Activated CD4-positive, alpha-beta T cell treated with anti-CD3 and anti-CD28 coated beads for 1 hour (primary cell): ENCODE measurements at regions not wholly inside any gene's neighbourhood (a gene's known extent, or its start where the extent isn't known, plus 50 kb on each side); places are given as distances from the start of the nearest gene placed in this dataset.
"Not testable (repeated sequence)": the region's sequence is repeated elsewhere in the genome, so short reads cannot be mapped to it uniquely, and the experiment has no call there.

ENCODE experiments used
- DNase-seq: peaks from one replicate; pipeline ENCODE4 v3.0.0-alpha.2; 2020

DNA sequence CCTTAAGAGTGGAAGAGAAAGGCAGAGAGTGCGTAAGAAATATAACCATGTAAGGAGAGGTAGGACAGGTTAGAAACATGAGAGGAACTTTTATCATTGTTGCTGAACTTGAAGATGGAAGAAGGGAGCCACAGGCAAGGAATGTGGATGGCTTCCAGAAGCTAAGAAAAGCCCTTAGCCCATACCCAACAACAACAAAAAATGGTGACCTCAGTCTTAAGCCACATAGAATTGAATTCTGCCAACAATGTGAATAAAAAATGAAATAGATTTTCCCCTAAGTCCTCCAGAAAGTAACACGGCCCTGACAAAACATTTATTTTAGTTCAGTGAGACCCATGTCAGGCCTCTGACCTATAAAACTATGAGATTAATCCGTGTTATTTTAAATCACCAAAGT is 767.3 kb downstream of the FAM181B start:
- no peak for DNase-seq

DNA sequence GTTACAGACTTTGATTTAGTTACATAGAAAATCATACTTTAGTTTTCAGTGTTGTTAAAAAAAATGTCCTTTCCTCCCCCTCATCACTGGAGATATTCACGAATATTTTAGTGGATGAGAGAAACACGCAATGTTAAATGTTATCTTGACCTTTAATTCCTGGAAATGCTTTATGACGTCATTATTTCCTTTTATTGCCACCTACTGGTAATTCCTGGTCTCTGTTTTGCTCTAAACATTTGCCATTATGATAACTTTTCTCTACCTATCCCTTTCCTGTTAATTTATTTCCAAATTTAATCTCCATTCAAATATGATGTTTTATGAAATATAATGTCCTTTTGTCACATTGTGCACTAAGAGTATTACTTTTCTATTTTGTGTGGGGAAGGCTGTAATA is 770.6 kb downstream of the FAM181B start:
- no peak for DNase-seq

GRCh38 chr11:81960443-81960842 is 773.2 kb downstream of the FAM181B start:
- no peak for DNase-seq

DNA sequence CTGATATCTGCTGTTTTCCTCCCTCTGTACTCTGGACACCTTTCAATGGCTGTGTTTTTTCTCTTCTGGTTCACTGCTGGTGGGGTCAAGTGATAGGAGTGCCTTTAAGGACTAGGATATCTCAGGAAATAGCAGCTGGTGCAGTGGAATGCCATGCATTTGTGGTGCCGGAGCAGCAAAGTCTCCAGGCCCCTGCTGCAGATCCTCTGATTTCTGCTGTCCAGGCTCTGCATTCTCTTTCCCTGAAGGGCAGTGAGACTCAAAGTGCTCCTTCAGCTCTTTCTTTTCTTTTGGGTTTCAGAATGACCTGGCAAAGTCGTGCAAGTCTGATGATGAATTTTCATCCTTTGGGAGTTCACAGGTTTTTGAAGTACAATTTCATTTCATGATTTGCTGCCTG is 774.3 kb downstream of the FAM181B start:
- no peak for DNase-seq

- not testable (repeated sequence) for DNase-seq
Observed at GRCh38 chr11:81954301-81954700, 779.4 kb downstream of the FAM181B start.

DNA sequence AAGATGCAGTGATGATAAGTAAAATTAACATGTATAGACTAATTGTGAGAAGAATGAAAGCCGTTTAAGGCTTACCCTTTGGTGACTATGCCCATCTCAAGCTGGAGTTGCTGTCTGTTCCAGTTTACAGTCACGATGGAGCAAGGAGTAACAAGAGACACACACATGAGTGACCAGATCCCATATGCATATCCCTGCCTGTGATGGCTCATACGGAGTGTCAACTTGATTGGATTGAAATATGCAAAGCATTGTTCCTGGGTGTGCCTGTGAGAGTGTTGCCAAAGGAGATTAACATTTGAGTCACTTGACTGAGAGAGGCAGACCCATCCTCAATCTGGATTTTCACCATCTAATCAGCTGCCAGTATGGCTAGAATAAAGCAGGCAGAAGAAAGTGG is 786.8 kb downstream of the FAM181B start:
- DNase-seq = no peak

GRCh38 chr11:81942646-81943045 is 791.0 kb downstream of the FAM181B start:
- no peak for DNase-seq

DNA sequence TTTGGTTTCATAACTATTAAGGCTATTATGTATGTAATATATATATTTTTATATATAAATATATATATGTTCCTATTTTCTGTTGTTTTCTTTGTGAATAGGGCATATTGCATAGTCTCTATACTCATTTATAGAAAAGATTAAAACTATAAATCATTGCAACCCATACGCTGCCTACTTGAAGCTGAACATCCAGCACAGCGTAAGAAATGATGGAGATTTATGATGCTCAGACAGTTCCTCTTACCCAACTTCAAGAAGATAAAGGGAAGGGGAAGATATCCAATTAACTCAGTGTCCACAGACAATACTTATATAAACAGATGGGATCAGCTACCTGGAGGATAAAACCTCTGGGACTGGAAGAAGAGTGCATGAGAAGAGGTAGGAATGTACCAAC is 791.7 kb downstream of the FAM181B start:
- DNase-seq = no peak

GRCh38 chr11:81932303-81932702 is 801.4 kb downstream of the FAM181B start:
- no peak for DNase-seq

DNA sequence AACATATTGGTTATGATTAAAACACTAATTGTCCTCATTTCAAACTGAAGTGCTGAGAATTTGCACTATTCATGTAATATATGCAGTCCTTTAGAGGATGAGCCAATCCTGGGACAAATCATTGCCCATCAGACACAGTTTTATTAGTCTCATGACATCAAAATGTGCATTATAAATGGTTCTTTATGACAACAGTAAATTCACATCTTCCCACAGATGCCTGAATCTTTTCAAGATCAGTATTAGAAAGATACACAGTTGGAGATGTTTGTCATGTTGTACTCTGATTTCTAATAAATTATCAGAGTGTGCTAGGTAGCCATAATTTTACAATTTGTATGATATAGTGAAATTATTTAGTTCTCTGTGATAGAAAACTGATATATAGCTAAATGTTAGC is 813.5 kb downstream of the FAM181B start:
- no peak for DNase-seq

- DNase-seq = no peak
Observed at GRCh38 chr11:81916451-81916850, 817.2 kb downstream of the FAM181B start.

DNA sequence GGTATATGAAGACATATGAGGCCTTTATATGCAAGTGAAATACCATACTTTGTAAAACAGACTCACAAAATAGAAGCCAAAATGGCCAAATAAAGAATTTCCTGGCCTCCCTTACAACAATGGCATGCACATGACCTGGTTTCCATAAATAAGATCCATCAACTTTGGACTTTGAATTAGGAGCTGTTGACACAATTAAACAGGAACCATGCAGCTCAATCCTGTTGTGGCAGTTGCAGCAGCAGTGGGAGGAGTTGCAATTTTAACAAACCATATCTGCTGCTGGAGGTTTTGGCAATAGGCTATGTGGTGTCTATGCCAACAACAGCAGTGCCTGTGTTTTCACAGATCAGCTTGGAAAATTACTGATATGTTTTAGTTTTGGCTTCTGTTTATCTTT is 818.6 kb downstream of the FAM181B start:
- DNase-seq = no peak

GRCh38 chr11:81913793-81914192 is 819.9 kb downstream of the FAM181B start:
- DNase-seq = no peak

- no peak for DNase-seq
Observed at GRCh38 chr11:81907996-81908395, 825.7 kb downstream of the FAM181B start.

DNA sequence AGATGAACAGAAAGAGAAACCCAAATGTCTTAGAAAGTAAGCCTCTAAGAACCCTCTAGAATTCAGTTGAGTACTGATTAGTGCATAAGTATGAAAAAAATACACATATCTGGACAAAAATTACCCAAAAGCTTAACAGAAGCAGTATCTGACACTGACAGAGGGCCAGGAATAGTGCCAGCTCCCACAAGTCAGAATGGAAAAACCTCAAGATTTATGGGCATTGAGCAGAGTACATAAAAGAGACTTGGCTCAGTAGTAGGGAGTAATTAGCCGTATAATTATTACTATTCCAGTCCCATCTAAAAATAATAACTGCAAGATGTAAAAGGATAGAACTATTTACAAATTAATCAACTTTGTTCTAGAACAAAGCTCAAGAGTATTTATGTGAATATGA is 834.5 kb downstream of the FAM181B start:
- DNase-seq = no peak

DNA sequence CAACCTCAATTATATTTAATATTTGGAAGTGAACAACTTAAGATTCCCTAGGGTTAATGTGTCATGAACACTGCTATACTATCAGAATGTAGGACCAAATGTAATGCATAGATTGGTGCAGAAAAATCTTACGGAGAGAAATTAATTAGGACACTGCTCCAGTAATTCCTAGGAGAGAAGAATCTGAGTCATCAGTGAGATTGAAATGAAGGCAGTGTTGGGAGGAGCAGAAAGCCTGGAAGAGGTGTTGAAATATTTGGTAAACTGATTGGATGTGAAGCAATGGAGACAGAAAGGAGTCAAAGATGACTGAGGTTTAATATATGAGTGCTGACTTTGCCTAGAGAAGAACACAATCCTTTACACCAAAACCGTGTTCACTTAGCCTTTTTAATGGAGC is 836.0 kb downstream of the FAM181B start:
- DNase-seq = no peak

- DNase-seq = no peak
Observed at GRCh38 chr11:81895258-81895657, 838.4 kb downstream of the FAM181B start.

DNA sequence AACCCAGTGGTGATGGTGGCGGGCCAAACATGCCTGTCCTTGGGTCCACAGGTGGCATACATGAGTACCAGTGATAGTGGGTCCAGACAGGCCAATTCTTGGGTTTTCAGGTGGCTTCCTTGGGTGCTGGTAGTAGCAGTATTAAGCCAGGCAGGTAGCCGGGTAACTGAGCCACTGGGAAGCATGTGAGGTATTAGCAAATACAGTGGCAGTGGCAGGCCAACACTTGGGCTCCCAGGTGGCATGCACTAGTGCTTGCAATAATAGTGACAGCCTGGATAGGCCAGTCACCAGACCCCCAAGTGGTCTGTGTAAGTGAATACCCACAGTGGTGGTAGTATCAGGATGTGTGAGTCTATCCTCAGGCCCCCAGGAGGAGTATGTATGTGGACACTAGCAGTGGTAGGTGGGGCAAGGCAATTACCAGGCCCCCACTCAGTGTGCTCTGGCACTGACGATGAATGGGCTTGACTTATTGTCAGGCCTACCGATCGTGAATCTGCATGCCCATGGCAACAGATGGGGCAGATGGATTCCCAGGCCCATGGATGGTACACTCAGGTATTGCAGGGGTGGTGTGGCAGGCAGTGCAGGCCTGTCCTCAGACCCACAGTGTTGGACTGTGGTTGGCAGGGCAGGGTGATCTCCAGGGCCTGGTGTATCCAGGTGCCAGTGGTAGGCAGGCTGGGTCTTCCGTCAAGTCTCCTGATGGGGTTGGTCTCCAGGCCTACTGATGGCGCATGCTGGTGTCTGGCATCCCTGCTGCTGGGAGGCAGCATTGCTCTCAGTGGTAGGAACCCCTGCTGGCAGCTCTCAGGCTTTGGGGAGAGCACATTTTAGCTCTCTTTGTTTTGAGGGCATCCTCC is 840.7 kb downstream of the FAM181B start:
- DNase-seq = no peak

DNA sequence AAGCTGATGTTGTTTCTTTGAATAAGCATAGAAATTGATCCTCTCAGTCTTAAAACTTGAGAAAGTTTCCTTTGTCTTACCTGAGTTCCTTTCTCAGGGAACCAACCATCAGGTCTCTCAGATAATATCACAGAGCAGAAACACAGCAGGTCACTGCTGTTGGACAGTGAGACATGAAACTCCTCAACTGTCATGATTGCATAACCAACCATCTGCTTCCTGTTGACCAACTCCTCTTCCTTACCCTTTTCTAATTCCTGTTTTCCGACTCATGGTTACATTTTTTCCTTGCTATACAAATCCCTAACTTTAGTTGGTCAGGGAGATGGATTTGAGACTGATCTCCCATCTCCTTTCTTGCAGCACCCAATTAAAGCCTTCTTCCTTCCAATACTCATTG is 845.3 kb downstream of the FAM181B start:
- no peak for DNase-seq

GRCh38 chr11:81887671-81888070 is 846.0 kb downstream of the FAM181B start:
- DNase-seq = no peak

GRCh38 chr11:81886406-81887075 is 847.1 kb downstream of the FAM181B start:
- DNase-seq = no peak

- no peak for DNase-seq
Observed at GRCh38 chr11:81874635-81875034, 859.0 kb downstream of the FAM181B start.

DNA sequence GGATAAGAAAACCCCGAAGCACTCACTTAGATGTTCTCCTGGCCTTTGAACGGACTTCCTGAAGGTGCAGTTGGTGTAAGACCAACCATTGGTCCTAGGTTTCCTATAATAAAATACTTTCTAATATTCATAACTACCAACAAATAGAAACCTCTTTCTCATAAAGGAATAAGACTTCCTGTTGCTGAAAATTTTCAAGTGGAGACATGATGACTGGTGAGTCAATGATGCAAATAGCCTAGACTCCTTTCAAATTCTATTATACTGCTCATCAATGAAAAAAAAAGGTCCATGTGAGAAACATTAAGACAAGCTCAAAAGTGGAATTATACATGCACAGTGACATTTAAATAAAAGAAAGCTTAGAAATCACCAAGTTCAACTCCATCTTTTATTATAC is 862.8 kb downstream of the FAM181B start:
- DNase-seq = no peak

- DNase-seq = no peak
Observed at GRCh38 chr11:81870066-81870412, 863.6 kb downstream of the FAM181B start.
